ENCODE measurements at regions not wholly inside any gene's neighbourhood (a gene's known extent, or its start where the extent isn't known, plus 50 kb on each side); places are given as distances from the start of the nearest gene placed in this dataset.

DNA sequence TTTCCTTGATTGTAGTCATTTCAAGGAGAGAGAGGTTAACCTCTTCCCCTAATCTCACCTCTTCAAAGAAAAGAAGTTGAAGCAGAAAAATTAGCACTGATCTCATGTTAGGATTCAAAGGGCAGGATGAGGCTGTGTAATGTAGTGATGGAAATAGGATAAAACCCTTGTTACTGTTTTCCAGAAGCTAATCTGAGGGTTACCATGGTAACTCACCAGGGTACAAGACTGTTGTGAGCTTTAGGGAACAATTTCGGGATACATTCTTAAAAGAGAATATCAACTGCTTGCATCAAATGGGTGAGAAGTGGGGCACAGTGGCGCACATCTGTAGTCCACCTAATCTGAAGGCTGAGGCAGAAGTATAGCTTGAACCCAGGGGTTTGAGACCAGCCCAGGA lies 64.9 kb upstream of the SLC39A10 start:
- no peak for ATAC-seq
- in situ Hi-C loops (cut with HindIII; ENCODE audit: extremely low pct_ligation_motif_present, low pct_unique_long_range_greater_than_20kb): no loop called here

DNA sequence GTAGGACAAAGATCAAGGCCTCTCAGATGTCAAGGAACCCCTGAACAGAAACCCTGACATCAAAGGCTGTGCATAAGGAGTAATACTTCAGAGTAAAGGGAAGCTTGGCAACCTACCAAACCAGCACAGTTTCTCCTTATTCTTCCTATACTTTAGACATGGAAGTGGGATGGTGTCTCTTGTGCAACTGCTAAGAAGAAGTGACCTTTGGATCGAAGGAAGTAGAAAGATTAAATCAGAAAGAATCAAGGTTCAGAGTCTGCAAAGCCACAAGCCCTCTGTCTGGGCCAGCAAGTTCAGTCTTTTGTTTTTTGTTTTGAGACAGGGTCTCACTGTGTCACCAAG lies 66.2 kb upstream of the SLC39A10 start:
- 0% methylated on average over 1 of the region's 1 CpG for WGBS (ENCODE audit: low lambda C conversion rate)
- ATAC-seq (no peak), FAIRE-seq (no peak), DNase-seq (ENCODE audit: low spot score) (no peak)
- in situ Hi-C loops (cut with HindIII; ENCODE audit: extremely low pct_ligation_motif_present, low pct_unique_long_range_greater_than_20kb) (no loop called here), intact Hi-C loops (cut with micrococcal nuclease; ENCODE audit: unreplicated experiment) (no loop called here)
- Histone ChIP-seq H2AFZ (ENCODE audit: low read length) (no peak overlapping the region), H3K79me2 (ENCODE audit: insufficient read depth, low read length) (no peaks in the 10 kb centered on the region), H3K9me3 (ENCODE audit: low read length) (no peaks in the 10 kb centered on the region), H3K9ac (ENCODE audit: insufficient read depth, low read depth, low read length) (no peak overlapping the region), H3K4me3 (replicated peaks in 1 of 3; ENCODE audit: insufficient read depth in 1 of 3, low read depth in 2 of 3, low read length in 3 of 3) (no peak overlapping the region), H3K36me3 (replicated peaks in 1 of 2; ENCODE audit: control insufficient read depth in 1 of 2, insufficient read depth in 2 of 2, low read length in 2 of 2) (no peaks in the 10 kb centered on the region), H4K20me1 (ENCODE audit: insufficient read depth, low read length) (no peaks in the 10 kb centered on the region), H3K4me1 (ENCODE audit: insufficient read depth, low read length) (no peaks in the 10 kb centered on the region), H3K4me2 (ENCODE audit: low read depth, low read length) (no peak overlapping the region), H3K27ac (ENCODE audit: extremely low read length, insufficient read depth, low read length) (no peak overlapping the region), H3K27me3 (ENCODE audit: control insufficient read depth in 1 of 2, insufficient read depth in 2 of 2, low read length in 2 of 2) (peaks cover 0 to 4% of the 10 kb centered on the region in 2 experiments; a peak in 2 of 5 replicates)
- ChIA-PET CTCF (ENCODE audit: low intra/inter-chr PET ratio, low total read pairs) (no interaction called here), POLR2A (no interaction called here)
- BruUV-seq (replicated peaks): no TSS peak
- TF ChIP-seq NFE2L1 (CRISPR knock-in tag; IDR thresholded peaks at IDR 0.05; ENCODE audit: borderline replicate concordance) (no peak), BHLHE40 (IDR thresholded peaks at IDR 0.05; ENCODE audit: low read length) (no peak), ZNF501 (CRISPR knock-in tag; IDR thresholded peaks at IDR 0.05) (no peak), SRSF1 (optimal IDR thresholded peaks at IDR 0.05; ENCODE audit: low read depth, low read length) (no peak), YEATS4 (CRISPR knock-in tag; IDR thresholded peaks at IDR 0.05; ENCODE audit: borderline replicate concordance) (no peak), KLF16 (CRISPR knock-in tag; IDR thresholded peaks at IDR 0.05) (no peak), CENPT (CRISPR knock-in tag; IDR thresholded peaks at IDR 0.05; ENCODE audit: low read depth) (no peak), ZBTB46 (CRISPR knock-in tag; IDR thresholded peaks at IDR 0.05; ENCODE audit: borderline replicate concordance) (no peak)

More for the DNA sequence above, 64.9 kb upstream of the SLC39A10 start:
- BruUV-seq (replicated peaks): no TSS peak
- H3K9me3 ChIP-seq (ENCODE audit: low read length): no peaks in the 10 kb centered on the region
- no peaks in the 10 kb centered on the region for H4K20me1 ChIP-seq (ENCODE audit: insufficient read depth, low read length)
- intact Hi-C loops (cut with micrococcal nuclease; ENCODE audit: unreplicated experiment): no loop called here
- POLR2A ChIA-PET: no interaction called here
- 8% methylated on average over 2 of the region's 2 CpGs for WGBS (ENCODE audit: low lambda C conversion rate)
- H3K4me2 ChIP-seq (ENCODE audit: low read depth, low read length): no peak overlapping the region
- no peak overlapping the region for H3K27ac ChIP-seq (ENCODE audit: extremely low read length, insufficient read depth, low read length)
- TF ChIP-seq RFX1 (IDR thresholded peaks at IDR 0.05) (peak; percentile 55; the same call in 1 of the 2 replicates), RXRB (CRISPR knock-in tag; IDR thresholded peaks at IDR 0.05; ENCODE audit: borderline replicate concordance) (no peak)
- CTCF ChIA-PET (ENCODE audit: low intra/inter-chr PET ratio, low total read pairs): no interaction called here
- H3K36me3 ChIP-seq (replicated peaks in 1 of 2; ENCODE audit: control insufficient read depth in 1 of 2, insufficient read depth in 2 of 2, low read length in 2 of 2): no peaks in the 10 kb centered on the region
- no peak overlapping the region for H3K9ac ChIP-seq (ENCODE audit: insufficient read depth, low read depth, low read length)
- no peak for FAIRE-seq
- H3K27me3 ChIP-seq (ENCODE audit: control insufficient read depth in 1 of 2, insufficient read depth in 2 of 2, low read length in 2 of 2): peaks cover 3 to 4% of the 10 kb centered on the region in 2 experiments; a peak in 2 of 5 replicates
- H3K4me1 ChIP-seq (ENCODE audit: insufficient read depth, low read length): no peaks in the 10 kb centered on the region
- no peaks in the 10 kb centered on the region for H3K79me2 ChIP-seq (ENCODE audit: insufficient read depth, low read length)
- no peak overlapping the region for H3K4me3 ChIP-seq (replicated peaks in 1 of 3; ENCODE audit: insufficient read depth in 1 of 3, low read depth in 2 of 3, low read length in 3 of 3)
- DNase-seq (ENCODE audit: low spot score): no peak
- no peak overlapping the region for H2AFZ ChIP-seq (ENCODE audit: low read length)
